PC-3 (cell line): ENCODE measurements at regions not wholly inside any gene's neighbourhood (a gene's known extent, or its start where the extent isn't known, plus 50 kb on each side); places are given as distances from the start of the nearest gene placed in this dataset.

Experiments
- EZH2phosphoT487 ChIP-seq: fragments of 300-600 bp; sonication (generic); IDR thresholded peaks from 2 replicates; pipeline ENCODE4 v1.6.1; 2018; ENCODE audit warnings: mild to moderate bottlenecking, antibody characterized with exemption, low read length, borderline replicate concordance
- TF ChIP-seq, protein P1 (sequence below): fragments of 300-600 bp; sonication (generic); conservative IDR thresholded peaks from 2 replicates; pipeline ENCODE4 v1.5.1; 2017; ENCODE audit warnings: antibody characterized with exemption, low read depth, mild to moderate bottlenecking, low read length

DNA sequence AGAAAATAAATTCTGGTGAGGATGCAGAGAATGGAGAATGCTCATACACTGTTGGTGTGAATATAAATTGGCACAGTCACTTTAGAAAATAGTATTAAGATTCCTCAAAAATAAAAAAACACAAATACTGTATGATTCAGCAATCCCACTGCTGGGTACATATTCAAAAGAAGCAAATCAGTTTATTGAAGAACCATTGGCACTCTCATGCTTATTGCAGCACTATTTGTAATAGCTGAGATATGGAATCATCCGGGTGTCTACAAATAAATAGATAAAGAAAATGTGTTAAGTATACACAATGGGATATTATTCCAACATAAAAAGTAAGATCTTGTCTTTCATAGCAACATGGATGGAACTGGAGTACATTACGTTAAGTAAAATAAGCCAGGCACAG lies 579.4 kb upstream of the SEL1L start:
- TF ChIP-seq, protein P1, sequence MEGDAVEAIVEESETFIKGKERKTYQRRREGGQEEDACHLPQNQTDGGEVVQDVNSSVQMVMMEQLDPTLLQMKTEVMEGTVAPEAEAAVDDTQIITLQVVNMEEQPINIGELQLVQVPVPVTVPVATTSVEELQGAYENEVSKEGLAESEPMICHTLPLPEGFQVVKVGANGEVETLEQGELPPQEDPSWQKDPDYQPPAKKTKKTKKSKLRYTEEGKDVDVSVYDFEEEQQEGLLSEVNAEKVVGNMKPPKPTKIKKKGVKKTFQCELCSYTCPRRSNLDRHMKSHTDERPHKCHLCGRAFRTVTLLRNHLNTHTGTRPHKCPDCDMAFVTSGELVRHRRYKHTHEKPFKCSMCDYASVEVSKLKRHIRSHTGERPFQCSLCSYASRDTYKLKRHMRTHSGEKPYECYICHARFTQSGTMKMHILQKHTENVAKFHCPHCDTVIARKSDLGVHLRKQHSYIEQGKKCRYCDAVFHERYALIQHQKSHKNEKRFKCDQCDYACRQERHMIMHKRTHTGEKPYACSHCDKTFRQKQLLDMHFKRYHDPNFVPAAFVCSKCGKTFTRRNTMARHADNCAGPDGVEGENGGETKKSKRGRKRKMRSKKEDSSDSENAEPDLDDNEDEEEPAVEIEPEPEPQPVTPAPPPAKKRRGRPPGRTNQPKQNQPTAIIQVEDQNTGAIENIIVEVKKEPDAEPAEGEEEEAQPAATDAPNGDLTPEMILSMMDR = no peak
- no peak for TF ChIP-seq EZH2phosphoT487
